Left kidney (tissue), 1 donor: ENCODE measurements at regions not wholly inside any gene's neighbourhood (a gene's known extent, or its start where the extent isn't known, plus 50 kb on each side); places are given as distances from the start of the nearest gene placed in this dataset.
"Not testable (repeated sequence)": the region's sequence is repeated elsewhere in the genome, so short reads cannot be mapped to it uniquely, and the experiment has no call there.

Experiments
- DNase-seq: peaks from one replicate; pipeline ENCODE4 v3.0.0-alpha.2; 2013

GRCh38 chr11:122198291-122198983 lies 82.4 kb upstream of the BLID start:
- DNase-seq, result no peak

GRCh38 chr11:122197066-122197987 lies 81.3 kb upstream of the BLID start:
- DNase-seq, result no peak

GRCh38 chr11:122195790-122196189 lies 79.8 kb upstream of the BLID start:
- DNase-seq, result no peak

GRCh38 chr11:122193881-122194480 lies 78.0 kb upstream of the BLID start:
- not testable (repeated sequence) for DNase-seq

- no peak for DNase-seq
Observed at GRCh38 chr11:122193457-122193856, 77.4 kb upstream of the BLID start.

- DNase-seq, result no peak
Observed at GRCh38 chr11:122192634-122193255, 76.7 kb upstream of the BLID start.

- DNase-seq, result no peak
Observed at GRCh38 chr11:122190768-122191167, 74.8 kb upstream of the BLID start.

GRCh38 chr11:122189229-122189628 lies 73.2 kb upstream of the BLID start:
- no peak for DNase-seq

- DNase-seq, result no peak
Observed at GRCh38 chr11:122187373-122188165, 71.6 kb upstream of the BLID start.

GRCh38 chr11:122186439-122187080 lies 70.5 kb upstream of the BLID start:
- no peak for DNase-seq

- DNase-seq, result no peak
Observed at GRCh38 chr11:122183933-122184332, 67.9 kb upstream of the BLID start.

- no peak for DNase-seq
Observed at GRCh38 chr11:122181893-122182292, 65.9 kb upstream of the BLID start.

GRCh38 chr11:122181372-122181771 lies 65.4 kb upstream of the BLID start:
- no peak for DNase-seq

GRCh38 chr11:122179961-122180834 lies 64.2 kb upstream of the BLID start:
- DNase-seq, result no peak

- DNase-seq, result no peak
Observed at GRCh38 chr11:122178795-122179194, 62.8 kb upstream of the BLID start.

- DNase-seq, result no peak
Observed at GRCh38 chr11:122177238-122177637, 61.2 kb upstream of the BLID start.

GRCh38 chr11:122176651-122177050 lies 60.6 kb upstream of the BLID start:
- DNase-seq, result no peak

- no peak for DNase-seq
Observed at GRCh38 chr11:122175306-122175705, 59.3 kb upstream of the BLID start.

GRCh38 chr11:122173587-122173986 lies 57.6 kb upstream of the BLID start:
- no peak for DNase-seq

GRCh38 chr11:122173074-122173450 lies 57.0 kb upstream of the BLID start:
- no peak for DNase-seq
